ENCODE measurements at regions not wholly inside any gene's neighbourhood (a gene's known extent, or its start where the extent isn't known, plus 50 kb on each side); places are given as distances from the start of the nearest gene placed in this dataset.

DNA sequence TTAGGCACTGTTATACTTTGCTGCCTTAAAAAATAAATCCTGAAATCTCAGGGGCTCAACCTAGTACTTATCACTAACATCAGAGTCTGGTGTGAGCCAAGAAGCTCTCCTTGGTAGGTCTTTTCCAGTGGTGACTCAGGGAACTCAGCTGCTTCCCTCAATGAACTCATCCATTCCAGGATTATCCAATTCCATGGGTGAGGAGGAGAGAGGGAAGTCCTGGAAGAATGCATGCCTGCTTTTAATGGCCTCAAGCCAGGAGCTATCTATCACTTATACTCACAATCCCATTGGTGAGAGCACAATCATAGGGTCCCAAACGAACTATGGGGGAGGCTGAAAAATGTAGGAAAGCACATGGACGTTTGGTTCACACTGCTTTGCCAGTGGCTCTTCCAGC, 113.6 kb downstream of the POLR2M start:
- H3K4me3 ChIP-seq (ENCODE audit: low read depth, low read length) = no peak overlapping the region
- DNase-seq (ENCODE audit: low read depth) = no peak
- TF ChIP-seq, protein P1, sequence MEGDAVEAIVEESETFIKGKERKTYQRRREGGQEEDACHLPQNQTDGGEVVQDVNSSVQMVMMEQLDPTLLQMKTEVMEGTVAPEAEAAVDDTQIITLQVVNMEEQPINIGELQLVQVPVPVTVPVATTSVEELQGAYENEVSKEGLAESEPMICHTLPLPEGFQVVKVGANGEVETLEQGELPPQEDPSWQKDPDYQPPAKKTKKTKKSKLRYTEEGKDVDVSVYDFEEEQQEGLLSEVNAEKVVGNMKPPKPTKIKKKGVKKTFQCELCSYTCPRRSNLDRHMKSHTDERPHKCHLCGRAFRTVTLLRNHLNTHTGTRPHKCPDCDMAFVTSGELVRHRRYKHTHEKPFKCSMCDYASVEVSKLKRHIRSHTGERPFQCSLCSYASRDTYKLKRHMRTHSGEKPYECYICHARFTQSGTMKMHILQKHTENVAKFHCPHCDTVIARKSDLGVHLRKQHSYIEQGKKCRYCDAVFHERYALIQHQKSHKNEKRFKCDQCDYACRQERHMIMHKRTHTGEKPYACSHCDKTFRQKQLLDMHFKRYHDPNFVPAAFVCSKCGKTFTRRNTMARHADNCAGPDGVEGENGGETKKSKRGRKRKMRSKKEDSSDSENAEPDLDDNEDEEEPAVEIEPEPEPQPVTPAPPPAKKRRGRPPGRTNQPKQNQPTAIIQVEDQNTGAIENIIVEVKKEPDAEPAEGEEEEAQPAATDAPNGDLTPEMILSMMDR (conservative IDR thresholded peaks at IDR 0.05; ENCODE audit: low read depth, low read length) = no peak

DNA sequence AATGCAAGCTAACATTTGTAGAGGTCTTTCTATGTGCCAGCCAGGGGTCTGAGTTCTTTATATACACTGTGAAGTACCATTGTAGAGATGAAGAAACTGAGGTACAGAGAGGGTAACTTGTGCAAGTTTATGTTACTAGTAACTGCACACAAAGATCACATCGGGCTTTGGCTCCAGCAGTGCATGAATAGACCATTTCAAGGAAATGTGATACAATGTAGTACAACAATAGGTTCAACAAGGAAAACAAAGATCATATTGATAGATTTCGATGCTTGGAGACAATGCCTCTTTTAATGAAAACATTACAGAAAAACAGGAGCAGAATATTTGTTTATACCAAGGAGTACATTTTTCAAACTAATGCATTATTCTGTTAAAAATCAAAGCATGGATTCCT, 115.3 kb downstream of the POLR2M start:
- no peak overlapping the region for H3K4me3 ChIP-seq (ENCODE audit: low read depth, low read length)
- DNase-seq (ENCODE audit: low read depth) = no peak
- TF ChIP-seq, protein P1 (conservative IDR thresholded peaks at IDR 0.05; ENCODE audit: low read depth, low read length) = no peak

DNA sequence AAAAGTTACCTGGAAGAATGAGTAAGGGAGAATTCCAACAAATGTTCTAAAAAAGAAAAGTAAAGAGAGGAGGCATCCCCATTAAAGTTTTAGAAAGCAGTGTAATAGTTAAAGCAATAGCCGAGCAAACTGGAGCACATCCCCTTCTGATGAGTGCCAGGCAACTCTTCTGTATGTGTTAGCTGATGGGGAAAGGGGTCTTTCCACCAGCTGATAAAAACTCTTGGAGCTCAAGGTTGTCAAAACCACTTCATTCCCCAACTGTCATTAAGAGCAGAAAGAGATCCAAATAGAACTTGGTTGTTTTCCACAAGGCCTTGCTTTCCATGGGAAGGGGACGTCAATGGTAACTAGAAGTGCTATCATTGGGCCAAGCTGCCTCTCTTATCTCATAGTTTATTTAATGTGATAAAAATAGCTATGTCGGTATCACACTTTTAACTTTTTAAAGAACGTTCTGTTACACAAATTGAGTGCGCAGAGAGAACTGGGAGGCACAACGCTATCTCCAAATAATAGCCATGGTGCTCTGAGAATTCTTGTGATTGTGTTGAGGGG, 116.9 kb downstream of the POLR2M start:
- no peak overlapping the region for H3K4me3 ChIP-seq (ENCODE audit: low read depth, low read length)
- no peak for DNase-seq (ENCODE audit: low read depth)
- TF ChIP-seq, protein P1 (conservative IDR thresholded peaks at IDR 0.05; ENCODE audit: low read depth, low read length) = no peak

DNA sequence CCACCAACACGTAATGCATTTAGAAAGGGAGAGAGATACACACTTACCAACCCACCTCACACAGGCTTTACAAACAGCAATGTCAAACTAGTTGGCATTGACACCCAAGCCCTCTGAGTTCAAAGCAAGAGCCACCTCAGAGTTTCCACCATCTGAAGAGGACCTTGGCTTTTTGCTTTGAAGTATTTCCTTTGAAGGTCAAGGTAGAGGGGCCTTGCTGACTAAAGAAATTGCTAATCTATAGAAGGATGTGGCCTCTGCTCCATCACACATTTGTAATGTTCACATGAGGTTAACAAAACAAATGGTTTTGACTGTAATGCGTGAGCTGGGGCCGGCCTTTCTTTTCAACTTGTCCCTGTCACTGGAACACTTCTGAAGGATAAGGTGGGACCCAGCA, 117.7 kb downstream of the POLR2M start:
- TF ChIP-seq, protein P1 (conservative IDR thresholded peaks at IDR 0.05; ENCODE audit: low read depth, low read length) = no peak
- no peak for DNase-seq (ENCODE audit: low read depth)

DNA sequence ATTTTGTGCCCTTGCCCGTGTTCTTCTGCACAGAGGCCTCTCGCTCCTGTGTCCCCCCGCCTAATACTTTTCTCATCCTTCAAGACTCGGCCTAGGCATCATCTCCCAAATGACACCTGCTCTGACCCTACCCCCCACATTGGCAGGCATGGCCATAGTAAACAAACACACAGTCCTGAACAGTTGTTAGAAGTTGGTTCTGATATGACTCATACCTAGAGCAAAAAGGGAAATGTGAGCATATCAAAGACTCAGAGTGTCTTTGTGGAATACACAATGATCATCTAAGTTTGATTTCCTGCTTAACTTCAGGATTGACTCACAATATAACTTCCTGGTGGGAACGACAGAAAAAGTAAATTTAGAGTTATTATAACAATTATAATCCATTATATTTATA, 120.5 kb downstream of the POLR2M start:
- no peak overlapping the region for H3K4me3 ChIP-seq (ENCODE audit: low read depth, low read length)
- TF ChIP-seq, protein P1 (conservative IDR thresholded peaks at IDR 0.05; ENCODE audit: low read depth, low read length) = no peak
- DNase-seq (ENCODE audit: low read depth) = no peak

More for the DNA sequence above, 117.7 kb downstream of the POLR2M start:
- no peak overlapping the region for H3K4me3 ChIP-seq (ENCODE audit: low read depth, low read length)

DNA sequence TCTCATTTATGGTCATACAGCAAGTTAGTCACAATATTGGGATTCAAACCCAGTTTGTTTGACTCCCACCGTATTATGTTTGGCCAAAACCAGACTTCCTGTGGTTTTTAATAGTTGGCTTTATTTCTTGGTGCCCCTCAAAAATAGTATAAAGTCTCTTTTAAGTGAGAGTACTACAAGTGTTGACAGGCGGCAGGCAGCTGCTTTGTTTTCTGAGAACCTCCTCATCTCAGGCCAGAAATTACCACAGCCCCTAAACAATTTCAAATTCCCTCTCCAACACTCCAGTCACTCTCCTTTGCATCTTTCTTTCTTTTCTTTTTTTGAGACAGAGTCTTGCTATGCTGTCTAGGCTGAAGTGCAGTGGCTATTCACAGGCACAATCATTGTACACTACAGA, 121.5 kb downstream of the POLR2M start:
- TF ChIP-seq, protein P1 (conservative IDR thresholded peaks at IDR 0.05; ENCODE audit: low read depth, low read length) = no peak
- no peak for DNase-seq (ENCODE audit: low read depth)
- no peak overlapping the region for H3K4me3 ChIP-seq (ENCODE audit: low read depth, low read length)

DNA sequence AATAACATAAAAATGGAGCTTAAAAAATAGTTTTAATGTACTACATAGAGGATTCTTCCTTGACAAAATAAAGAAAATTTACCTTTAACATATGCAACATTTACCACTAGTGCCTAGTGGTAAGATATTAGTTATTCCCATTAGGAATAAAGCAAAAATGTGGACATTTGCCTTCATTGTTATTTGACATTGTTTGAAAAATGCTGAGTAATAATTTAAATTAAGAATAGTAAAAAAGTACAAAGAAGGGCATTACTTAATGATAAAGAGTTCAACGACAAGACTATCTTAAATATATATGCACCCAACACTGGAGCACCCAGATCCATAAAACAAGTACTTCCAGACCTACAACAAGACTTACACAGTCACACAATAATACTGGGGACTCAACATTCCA, 125.7 kb downstream of the POLR2M start:
- TF ChIP-seq, protein P1 (conservative IDR thresholded peaks at IDR 0.05; ENCODE audit: low read depth, low read length) = no peak
- H3K4me3 ChIP-seq (ENCODE audit: low read depth, low read length) = no peak overlapping the region
- DNase-seq (ENCODE audit: low read depth) = no peak

All from choroid plexus epithelial cell (primary cell).